IPS DF 4.7 (cell line): ENCODE measurements at regions not wholly inside any gene's neighbourhood (a gene's known extent, or its start where the extent isn't known, plus 50 kb on each side); places are given as distances from the start of the nearest gene placed in this dataset.

Source experiments
- DNase-seq: peaks from one replicate; pipeline ENCODE4 v3.0.0-alpha.2; 2013; ENCODE audit warnings: low spot score; ENCODE audit errors: extremely low read depth

GRCh38 chr12:60123557-60123956 is 527.7 kb downstream of the SLC16A7 start:
- no peak for DNase-seq

GRCh38 chr12:60137513-60137912 is 541.7 kb downstream of the SLC16A7 start:
- DNase-seq, result no peak

- no peak for DNase-seq
These were observed 542.7 kb downstream of the SLC16A7 start for GRCh38 chr12:60138526-60138925.

- DNase-seq, result no peak
These were observed 548.6 kb downstream of the SLC16A7 start for GRCh38 chr12:60144395-60144794.

GRCh38 chr12:60148109-60148508 is 552.3 kb downstream of the SLC16A7 start:
- DNase-seq, result no peak

- DNase-seq, result no peak
These were observed 553.0 kb downstream of the SLC16A7 start for GRCh38 chr12:60148831-60149230.

GRCh38 chr12:60152756-60153155 is 556.9 kb downstream of the SLC16A7 start:
- DNase-seq, result no peak

- DNase-seq, result no peak
These were observed 563.9 kb downstream of the SLC16A7 start for GRCh38 chr12:60159761-60160160.

- DNase-seq, result no peak
These were observed 567.3 kb downstream of the SLC16A7 start for GRCh38 chr12:60162988-60163720.

- DNase-seq, result no peak
These were observed 570.0 kb downstream of the SLC16A7 start for GRCh38 chr12:60165781-60166180.

GRCh38 chr12:60168441-60168840 is 572.6 kb downstream of the SLC16A7 start:
- DNase-seq, result no peak

GRCh38 chr12:60169904-60170303 is 574.1 kb downstream of the SLC16A7 start:
- DNase-seq, result no peak

- DNase-seq, result no peak
These were observed 576.7 kb downstream of the SLC16A7 start for GRCh38 chr12:60172266-60173211.

GRCh38 chr12:60173224-60174170 is 577.7 kb downstream of the SLC16A7 start:
- no peak for DNase-seq

GRCh38 chr12:60174476-60174875 is 578.6 kb downstream of the SLC16A7 start:
- no peak for DNase-seq

GRCh38 chr12:60174941-60175340 is 579.1 kb downstream of the SLC16A7 start:
- DNase-seq, result no peak

- no peak for DNase-seq
These were observed 581.1 kb downstream of the SLC16A7 start for GRCh38 chr12:60176891-60177290.

- no peak for DNase-seq
These were observed 584.5 kb downstream of the SLC16A7 start for GRCh38 chr12:60180298-60180697.

- DNase-seq, result no peak
These were observed 586.5 kb downstream of the SLC16A7 start for GRCh38 chr12:60182354-60182753.

- DNase-seq, result no peak
These were observed 588.3 kb downstream of the SLC16A7 start for GRCh38 chr12:60184096-60184495.

- DNase-seq, result no peak
These were observed 589.2 kb downstream of the SLC16A7 start for GRCh38 chr12:60185060-60185459.
